Tibial artery (tissue), 4 donors: ENCODE measurements at regions not wholly inside any gene's neighbourhood (a gene's known extent, or its start where the extent isn't known, plus 50 kb on each side); places are given as distances from the start of the nearest gene placed in this dataset.

ENCODE experiments used
- DNase-seq, 2 donors: peaks; one replicate each; pipeline ENCODE4 v3.0.0-alpha.2; 2019
- H3K27ac ChIP-seq, 2 donors: fragments of 200-600 bp; sonication (generic) in 1 of 2; 1 replicate in 1 of 2; 2 replicates in 1 of 2; pipeline ENCODE4 v1.5.1; 2018 to 2019; ENCODE audit warnings: mild to moderate bottlenecking in 1 of 2
- H3K27me3 ChIP-seq, 2 donors: fragments of 200-600 bp; sonication (generic) in 1 of 2; one replicate each; pipeline versions ENCODE4 v1.5.1 to v1.6.0; 2016 to 2019
- H3K36me3 ChIP-seq, 3 donors: fragments of 200-600 bp; sonication (generic) in 2 of 3; one replicate each; pipeline ENCODE4 v1.5.1; 2016 to 2019; ENCODE audit warnings: mild to moderate bottlenecking in 2 of 3
- H3K4me1 ChIP-seq, 4 donors: fragments of 200-600 bp; sonication (generic) in 2 of 4; 1 replicate in 3 of 4; 2 replicates in 1 of 4; pipeline ENCODE4 v1.5.1; 2016 to 2019
- H3K4me3 ChIP-seq, 2 donors: fragments of 200-600 bp; sonication (generic) in 1 of 2; 1 replicate in 1 of 2; 2 replicates in 1 of 2; pipeline ENCODE4 v1.5.1; 2018 to 2019; ENCODE audit warnings: mild to moderate bottlenecking in 2 of 2
- H3K9me3 ChIP-seq, 3 donors: fragments of 200-600 bp; sonication (generic) in 1 of 3; one replicate each; pipeline ENCODE4 v1.5.1; 2016 to 2019
- CTCF ChIP-seq, 2 experiments: fragments of 200-600 bp in 1 of 2; fragments of 450-650 bp in 1 of 2; IDR thresholded peaks; one replicate each; pipeline ENCODE4 v1.5.1; 2017 to 2019; ENCODE audit warnings: antibody characterized with exemption in 2 of 2, mild to moderate bottlenecking in 1 of 2, moderate library complexity in 1 of 2
- intact Hi-C: fragments of 100-400 bp; cut with DNase I; formaldehyde crosslinking; loops from one replicate; pipeline ENCODE4 v1.15.0; 2023; ENCODE audit warnings: low total_unique reads

- Histone ChIP-seq H3K9me3 (peaks cover 0 to 8% (median 0%) of the 10 kb centered on the region in 3 donors), H3K4me1 (peaks cover 0 to 8% (median 5%) of the 10 kb centered on the region in 4 donors), H3K27ac (no peak overlapping the region), H3K36me3 (no peaks in the 10 kb centered on the region), H3K4me3 (no peak overlapping the region), H3K27me3 (no peaks in the 10 kb centered on the region)
- no peak for TF ChIP-seq CTCF (IDR thresholded peaks at IDR 0.05)
- intact Hi-C loops, result no loop called here
- no peak for DNase-seq
Measured at GRCh38 chr1:172909606-172910326, 141.0 kb downstream of the TNFSF18 start.

GRCh38 chr1:172912765-172913260 is 137.9 kb downstream of the TNFSF18 start:
- no peaks in the 10 kb centered on the region for H3K36me3 ChIP-seq
- no peak for DNase-seq
- peaks cover 0 to 8% (median 0%) of the 10 kb centered on the region in 3 donors for H3K9me3 ChIP-seq
- no peak overlapping the region for H3K27ac ChIP-seq
- H3K27me3 ChIP-seq, result no peaks in the 10 kb centered on the region
- H3K4me3 ChIP-seq, result no peak overlapping the region
- TF ChIP-seq CTCF (IDR thresholded peaks at IDR 0.05), result no peak
- H3K4me1 ChIP-seq, result peaks cover 0 to 37% (median 15%) of the 10 kb centered on the region in 4 donors
- intact Hi-C loops, result no loop called here

- Histone ChIP-seq H3K4me1 (peaks cover 0 to 46% (median 15%) of the 10 kb centered on the region in 4 donors), H3K27me3 (no peaks in the 10 kb centered on the region), H3K27ac (no peak overlapping the region), H3K9me3 (peaks cover 0 to 8% (median 0%) of the 10 kb centered on the region in 3 donors), H3K4me3 (no peak overlapping the region), H3K36me3 (no peaks in the 10 kb centered on the region)
- DNase-seq, result no peak
- intact Hi-C loops, result no loop called here
- no peak for TF ChIP-seq CTCF (IDR thresholded peaks at IDR 0.05)
Measured at GRCh38 chr1:172914501-172915144, 136.1 kb downstream of the TNFSF18 start.

GRCh38 chr1:172915271-172915670 is 135.5 kb downstream of the TNFSF18 start:
- no peak overlapping the region for H3K27ac ChIP-seq
- intact Hi-C loops, result no loop called here
- no peak for DNase-seq

GRCh38 chr1:172916116-172916515 is 134.6 kb downstream of the TNFSF18 start:
- Histone ChIP-seq H3K9me3 (peaks cover 0 to 8% (median 0%) of the 10 kb centered on the region in 3 donors), H3K36me3 (no peaks in the 10 kb centered on the region), H3K4me1 (peaks cover 0 to 46% (median 15%) of the 10 kb centered on the region in 4 donors), H3K27me3 (no peaks in the 10 kb centered on the region), H3K27ac (no peak overlapping the region), H3K4me3 (no peak overlapping the region)
- DNase-seq, result no peak
- no peak for TF ChIP-seq CTCF (IDR thresholded peaks at IDR 0.05)
- intact Hi-C loops, result no loop called here

More at GRCh38 chr1:172915271-172915670, 135.5 kb downstream of the TNFSF18 start:
- no peaks in the 10 kb centered on the region for H3K36me3 ChIP-seq
- no peak for TF ChIP-seq CTCF (IDR thresholded peaks at IDR 0.05)
- peaks cover 0 to 46% (median 15%) of the 10 kb centered on the region in 4 donors for H3K4me1 ChIP-seq
- H3K4me3 ChIP-seq, result no peak overlapping the region
- H3K9me3 ChIP-seq, result peaks cover 0 to 8% (median 0%) of the 10 kb centered on the region in 3 donors
- H3K27me3 ChIP-seq, result no peaks in the 10 kb centered on the region
